NB4 (cell line): ENCODE measurements at regions not wholly inside any gene's neighbourhood (a gene's known extent, or its start where the extent isn't known, plus 50 kb on each side); places are given as distances from the start of the nearest gene placed in this dataset.

Experiments used
- DNase-seq: peaks from one replicate; pipeline ENCODE4 v3.0.0; 2010; ENCODE audit warnings: low read depth
- H3K4me3 ChIP-seq: one replicate; pipeline ENCODE4 v1.5.1; 2011; ENCODE audit warnings: mild to moderate bottlenecking, low read depth, low read length, moderate library complexity
- MYC ChIP-seq: IDR thresholded peaks from 2 replicates; pipeline ENCODE4 v1.6.1; 2011; ENCODE audit warnings: low read depth, low read length
- POLR2A ChIP-seq: IDR thresholded peaks from 2 replicates; pipeline ENCODE4 v1.6.1; 2011; ENCODE audit warnings: mild to moderate bottlenecking; ENCODE audit not compliant: insufficient read length; ENCODE audit errors: extremely low read depth
- TF ChIP-seq, protein P1 (sequence below): IDR thresholded peaks from 2 replicates; pipeline ENCODE4 v1.6.1; 2011; ENCODE audit warnings: low read depth, low read length
- TF ChIP-seq, protein P2 (sequence below): IDR thresholded peaks from one replicate; pipeline ENCODE4 v1.5.1; 2012; ENCODE audit warnings: low read depth, low read length

DNA sequence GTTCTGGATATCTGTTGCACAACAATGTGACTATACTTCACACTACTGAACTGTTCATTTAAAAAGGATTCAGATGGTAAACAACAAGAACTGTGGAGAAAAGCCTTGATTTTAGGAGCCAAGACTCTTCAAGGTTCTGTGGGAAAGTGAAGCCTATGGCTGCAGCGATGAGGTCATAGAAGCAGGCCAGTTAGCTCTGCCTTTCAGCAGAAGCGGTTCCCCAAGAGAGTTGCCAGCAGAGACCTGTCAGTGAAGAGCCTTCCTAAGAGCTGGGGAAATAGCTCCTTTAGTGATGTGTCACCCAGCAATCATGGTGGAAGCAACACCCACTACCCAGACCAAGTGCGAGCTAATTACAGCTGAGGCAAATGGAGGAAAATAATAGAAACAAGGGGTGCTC lies 346.5 kb upstream of the ETAA1 start:
- DNase-seq = no peak
- H3K4me3 ChIP-seq = no peak overlapping the region
- TF ChIP-seq, protein P1, sequence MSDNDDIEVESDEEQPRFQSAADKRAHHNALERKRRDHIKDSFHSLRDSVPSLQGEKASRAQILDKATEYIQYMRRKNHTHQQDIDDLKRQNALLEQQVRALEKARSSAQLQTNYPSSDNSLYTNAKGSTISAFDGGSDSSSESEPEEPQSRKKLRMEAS = no peak
- TF ChIP-seq POLR2A = no peak

DNA sequence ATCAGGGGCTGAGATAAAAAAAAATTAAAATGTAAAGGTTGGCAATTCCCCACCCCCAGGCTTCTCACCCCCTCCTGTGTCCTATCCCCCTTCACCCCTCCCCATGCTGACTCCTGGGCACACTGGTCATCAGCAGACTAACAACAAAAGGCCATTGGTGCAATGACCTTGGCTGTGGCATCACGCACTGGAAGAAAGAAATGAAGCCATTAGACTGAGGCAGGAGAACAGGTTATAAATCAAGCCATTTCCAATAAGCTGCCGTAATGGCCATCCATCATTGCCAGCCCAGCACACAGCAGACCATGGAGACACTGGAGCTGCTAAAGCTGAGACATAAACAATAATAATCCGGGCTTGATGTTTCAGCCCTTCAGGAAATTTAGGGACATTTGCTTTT lies 342.4 kb upstream of the ETAA1 start:
- no peak for TF ChIP-seq POLR2A
- TF ChIP-seq, protein P1 = no peak
- no peak for TF ChIP-seq MYC
- TF ChIP-seq, protein P2, sequence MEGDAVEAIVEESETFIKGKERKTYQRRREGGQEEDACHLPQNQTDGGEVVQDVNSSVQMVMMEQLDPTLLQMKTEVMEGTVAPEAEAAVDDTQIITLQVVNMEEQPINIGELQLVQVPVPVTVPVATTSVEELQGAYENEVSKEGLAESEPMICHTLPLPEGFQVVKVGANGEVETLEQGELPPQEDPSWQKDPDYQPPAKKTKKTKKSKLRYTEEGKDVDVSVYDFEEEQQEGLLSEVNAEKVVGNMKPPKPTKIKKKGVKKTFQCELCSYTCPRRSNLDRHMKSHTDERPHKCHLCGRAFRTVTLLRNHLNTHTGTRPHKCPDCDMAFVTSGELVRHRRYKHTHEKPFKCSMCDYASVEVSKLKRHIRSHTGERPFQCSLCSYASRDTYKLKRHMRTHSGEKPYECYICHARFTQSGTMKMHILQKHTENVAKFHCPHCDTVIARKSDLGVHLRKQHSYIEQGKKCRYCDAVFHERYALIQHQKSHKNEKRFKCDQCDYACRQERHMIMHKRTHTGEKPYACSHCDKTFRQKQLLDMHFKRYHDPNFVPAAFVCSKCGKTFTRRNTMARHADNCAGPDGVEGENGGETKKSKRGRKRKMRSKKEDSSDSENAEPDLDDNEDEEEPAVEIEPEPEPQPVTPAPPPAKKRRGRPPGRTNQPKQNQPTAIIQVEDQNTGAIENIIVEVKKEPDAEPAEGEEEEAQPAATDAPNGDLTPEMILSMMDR = no peak
- H3K4me3 ChIP-seq = no peak overlapping the region
- DNase-seq = no peak

DNA sequence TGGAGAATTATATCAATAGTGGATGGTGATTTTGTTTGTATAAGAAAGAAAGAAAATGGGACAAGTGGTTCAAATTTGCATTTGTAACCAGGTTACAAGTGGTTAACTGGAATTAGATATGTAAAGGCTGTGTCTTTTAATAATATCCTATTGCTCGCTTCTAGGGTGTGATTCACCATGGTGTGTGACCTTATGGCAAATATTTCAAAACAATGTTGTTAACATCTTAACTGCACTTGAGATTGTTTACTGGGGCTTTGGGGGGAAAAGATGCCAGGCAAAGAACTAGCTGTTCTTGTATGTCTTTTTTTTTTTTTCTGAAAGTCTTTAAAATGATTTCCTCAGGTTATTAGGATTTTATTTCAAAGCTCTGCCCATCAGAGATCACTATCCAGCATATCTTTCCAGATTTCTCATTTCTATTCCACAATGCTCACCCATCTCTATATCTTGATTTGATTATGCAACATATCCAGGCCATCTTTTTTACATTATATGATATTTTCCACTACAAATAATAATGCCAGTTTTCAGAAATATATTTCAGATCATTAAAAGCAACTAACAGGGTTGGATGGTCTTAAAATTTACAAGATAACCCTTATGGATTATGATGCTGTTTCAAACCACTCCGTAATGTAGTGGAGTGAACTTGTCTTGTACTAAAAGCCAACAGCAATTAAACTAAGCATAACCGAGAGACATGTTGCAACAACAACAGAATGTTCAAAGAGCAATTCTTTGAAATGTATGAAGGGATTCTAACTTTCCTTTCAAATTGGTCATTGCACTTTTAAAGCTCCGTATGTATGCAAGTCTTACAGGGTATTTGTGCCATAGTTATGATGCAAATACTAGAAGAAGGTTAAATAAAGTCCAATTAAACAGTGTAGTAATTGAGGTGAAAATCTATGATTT lies 341.5 kb upstream of the ETAA1 start:
- TF ChIP-seq MYC = no peak
- no peak for TF ChIP-seq POLR2A
- TF ChIP-seq, protein P1 = no peak
- TF ChIP-seq, protein P2 = no peak
- H3K4me3 ChIP-seq = no peak overlapping the region
- DNase-seq = no peak

DNA sequence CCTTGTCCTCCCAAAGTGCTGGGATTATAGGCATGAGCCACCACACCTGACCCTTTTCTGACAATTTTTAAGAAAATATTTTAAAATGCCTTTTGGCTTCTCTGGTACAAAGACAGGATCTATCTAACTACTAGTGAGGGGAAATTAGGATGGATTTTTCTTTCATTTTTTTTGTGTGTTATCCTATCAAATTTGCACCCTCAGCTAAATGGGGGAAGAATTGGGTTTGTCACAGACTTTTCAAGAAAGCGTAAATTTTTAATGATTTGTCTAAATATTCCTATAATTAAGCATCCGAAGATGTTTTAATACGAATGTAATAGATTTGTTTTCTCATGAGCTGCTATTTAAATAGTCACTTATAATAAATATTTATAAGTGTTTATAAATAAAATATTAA lies 340.0 kb upstream of the ETAA1 start:
- no peak overlapping the region for H3K4me3 ChIP-seq
- no peak for DNase-seq
- TF ChIP-seq POLR2A (no peak), MYC (no peak)
- TF ChIP-seq, protein P2 = no peak
- TF ChIP-seq, protein P1 = no peak

DNA sequence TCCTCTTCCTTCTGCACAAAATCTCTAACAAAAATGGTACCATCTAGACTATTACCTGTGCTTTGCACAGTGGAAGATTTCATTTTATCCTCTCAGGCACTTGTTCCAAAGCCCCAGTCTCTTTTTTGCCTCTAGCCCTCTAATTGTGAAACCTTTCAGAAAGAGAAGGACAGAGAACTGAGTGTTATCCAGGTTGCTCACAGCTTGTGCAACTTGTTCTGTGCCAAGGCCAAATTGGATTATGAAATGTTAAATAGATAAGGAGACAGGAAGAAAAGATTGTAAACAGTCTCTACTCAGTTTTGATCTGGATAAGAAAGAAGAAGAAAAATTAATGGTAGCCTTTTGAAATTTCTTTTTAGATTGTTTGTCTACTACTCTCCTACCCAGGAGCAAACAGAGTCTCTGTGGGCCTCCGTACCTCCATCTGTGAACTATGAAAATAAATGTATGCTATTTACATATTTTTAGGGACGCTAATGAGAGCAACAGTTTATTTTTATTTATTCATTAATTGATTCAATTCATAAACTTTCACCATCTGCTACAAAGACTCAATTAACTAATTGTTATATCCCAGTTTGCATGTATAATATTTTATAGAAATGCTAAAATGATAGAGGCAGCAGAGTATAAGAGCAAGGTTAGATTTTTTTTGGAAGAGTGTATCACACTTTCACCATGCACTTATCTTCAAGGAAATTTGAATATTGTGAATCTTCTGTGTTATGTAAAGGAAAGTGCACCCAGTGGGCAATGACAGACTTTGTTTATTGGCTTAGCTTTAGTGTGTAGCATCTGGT lies 339.0 kb upstream of the ETAA1 start:
- no peak for DNase-seq
- TF ChIP-seq, protein P1 = no peak
- no peak for TF ChIP-seq MYC
- TF ChIP-seq POLR2A = no peak
- TF ChIP-seq, protein P2 = no peak
- H3K4me3 ChIP-seq = no peak overlapping the region

GRCh38 chr2:67065046-67065445 lies 332.1 kb upstream of the ETAA1 start:
- H3K4me3 ChIP-seq = no peak overlapping the region
- TF ChIP-seq, protein P2 = no peak
- no peak for TF ChIP-seq MYC
- TF ChIP-seq, protein P1 = no peak
- no peak for TF ChIP-seq POLR2A
- DNase-seq = no peak
